ENCODE measurements at regions not wholly inside any gene's neighbourhood (a gene's known extent, or its start where the extent isn't known, plus 50 kb on each side); places are given as distances from the start of the nearest gene placed in this dataset.
"Not testable (repeated sequence)": the region's sequence is repeated elsewhere in the genome, so short reads cannot be mapped to it uniquely, and the experiment has no call there.

GRCh38 chr10:43862756-43863155 lies 214.1 kb upstream of the ZNF32 start:
- DNase-seq: no peak

DNA sequence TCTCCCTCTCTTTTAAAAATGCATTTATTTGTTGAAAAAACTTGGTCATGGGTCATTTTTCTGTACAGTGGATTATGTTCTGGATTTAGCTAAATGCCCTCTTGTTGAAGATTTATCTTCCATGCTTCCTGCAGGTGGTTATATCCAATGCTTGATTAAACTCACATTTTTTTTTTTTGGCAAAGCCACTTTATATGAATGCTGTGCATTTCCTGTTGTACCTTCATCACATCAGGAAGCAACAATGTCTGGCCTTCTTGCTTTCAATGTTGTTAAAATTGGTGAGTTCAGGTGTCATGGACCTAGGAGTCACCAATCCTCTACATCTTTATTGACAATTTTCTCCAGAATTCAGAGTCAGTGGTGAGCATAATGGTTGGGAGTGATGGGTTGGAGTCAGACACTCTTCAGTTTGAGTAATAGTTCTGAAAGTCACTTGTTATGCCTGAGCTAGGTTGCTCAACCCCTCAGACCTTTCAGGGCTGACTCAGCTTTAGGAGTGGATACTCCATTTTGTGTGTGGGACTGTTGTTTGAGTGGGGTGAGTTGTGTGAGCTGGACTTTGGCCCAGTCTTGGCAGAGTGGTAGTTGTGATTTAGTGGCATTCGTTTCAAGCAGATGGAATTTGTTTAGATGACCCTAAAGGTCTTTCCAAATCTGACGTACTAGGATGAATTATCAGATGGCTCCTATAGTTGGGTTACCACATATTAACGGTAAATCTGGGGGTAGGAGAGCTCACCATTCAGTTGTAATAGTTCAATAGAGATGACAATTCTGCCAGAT lies 213.5 kb upstream of the ZNF32 start:
- DNase-seq: no peak

DNA sequence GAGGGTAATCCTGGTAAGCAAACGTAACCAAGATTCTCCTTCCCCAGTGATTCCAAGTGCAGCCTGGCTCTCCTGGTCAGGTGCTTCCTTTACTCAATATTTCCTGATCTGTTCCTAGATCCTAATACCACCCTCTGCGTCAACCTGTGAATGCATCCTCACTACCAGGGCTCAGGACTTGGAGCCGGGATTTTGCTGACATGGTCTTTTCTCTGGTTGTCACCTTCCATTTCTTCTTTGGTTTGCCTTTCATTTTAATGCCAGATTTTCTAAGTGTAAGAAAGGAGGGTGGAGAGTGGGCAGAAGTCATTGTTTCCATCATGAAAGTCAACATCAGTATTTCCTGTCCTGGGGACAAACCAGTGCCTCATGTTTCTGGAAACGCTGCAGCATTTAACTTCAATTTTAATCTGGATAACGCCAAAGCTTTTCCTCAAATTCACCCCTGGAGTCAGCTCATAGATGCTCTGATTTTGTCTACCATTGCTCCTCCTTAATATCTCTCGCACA lies 210.4 kb upstream of the ZNF32 start:
- no peak for DNase-seq

- no peak for DNase-seq
These were observed 209.2 kb upstream of the ZNF32 start for GRCh38 chr10:43857931-43858315.

DNA sequence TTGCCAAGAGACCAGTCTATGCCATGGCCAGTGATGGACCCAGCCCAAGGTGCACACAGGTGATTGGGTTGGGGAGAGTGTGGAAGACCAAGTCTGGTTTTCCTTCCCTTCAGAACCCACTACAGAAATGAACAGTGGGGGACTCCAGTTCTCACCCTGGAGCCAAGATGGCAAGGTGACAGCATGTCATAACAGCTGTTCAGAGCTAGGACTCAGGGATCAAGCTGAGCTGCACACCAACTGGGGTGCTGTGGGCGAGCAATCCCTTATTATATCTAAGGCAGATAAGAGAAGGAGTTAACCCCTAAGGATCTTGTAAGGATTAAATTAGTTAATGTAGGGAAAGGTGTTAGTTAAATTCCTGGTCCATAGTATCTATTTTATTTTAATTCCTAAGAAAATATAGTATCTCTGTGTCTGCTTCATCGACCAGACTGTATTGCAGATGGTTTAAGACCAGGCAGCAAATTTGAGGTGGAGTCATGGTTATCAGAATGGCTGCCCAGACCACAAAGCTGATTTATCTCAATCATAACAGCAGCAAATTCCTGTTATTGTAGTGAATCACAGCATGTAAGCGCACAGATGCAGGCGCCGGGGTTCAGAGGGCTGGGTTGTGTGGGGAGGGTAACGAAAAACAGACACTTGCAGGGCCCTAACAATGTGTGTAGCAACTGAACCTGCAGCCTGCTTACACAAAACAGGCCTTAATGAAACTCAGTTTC lies 208.7 kb upstream of the ZNF32 start:
- no peak for DNase-seq

GRCh38 chr10:43856299-43856698 lies 207.6 kb upstream of the ZNF32 start:
- DNase-seq: no peak

DNA sequence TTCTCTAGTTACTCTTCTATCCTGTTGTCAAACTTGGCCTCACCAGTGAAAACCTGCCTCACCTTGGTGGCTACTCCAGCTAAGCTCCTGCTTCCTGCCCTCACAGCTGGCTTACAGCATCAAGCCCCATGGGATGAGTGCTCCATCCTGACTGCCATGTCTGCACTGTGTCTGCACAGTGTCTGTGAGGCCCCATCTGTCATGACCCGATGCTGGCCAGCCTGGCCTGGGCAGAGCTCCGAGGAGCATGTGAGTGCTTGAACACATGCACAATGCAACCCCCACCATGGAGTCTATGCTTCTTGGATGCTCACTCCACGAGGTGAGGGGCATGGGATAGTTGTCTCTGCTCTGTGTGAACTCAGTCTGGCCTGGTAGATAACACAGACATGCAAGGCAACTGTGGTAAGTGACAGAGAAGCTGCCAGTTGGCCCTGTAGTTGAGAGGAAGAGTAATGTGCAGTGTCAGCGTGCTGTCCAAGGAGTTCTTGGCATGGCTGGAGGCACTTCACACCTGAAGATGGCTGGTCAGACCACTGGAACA lies 207.1 kb upstream of the ZNF32 start:
- no peak for DNase-seq

DNA sequence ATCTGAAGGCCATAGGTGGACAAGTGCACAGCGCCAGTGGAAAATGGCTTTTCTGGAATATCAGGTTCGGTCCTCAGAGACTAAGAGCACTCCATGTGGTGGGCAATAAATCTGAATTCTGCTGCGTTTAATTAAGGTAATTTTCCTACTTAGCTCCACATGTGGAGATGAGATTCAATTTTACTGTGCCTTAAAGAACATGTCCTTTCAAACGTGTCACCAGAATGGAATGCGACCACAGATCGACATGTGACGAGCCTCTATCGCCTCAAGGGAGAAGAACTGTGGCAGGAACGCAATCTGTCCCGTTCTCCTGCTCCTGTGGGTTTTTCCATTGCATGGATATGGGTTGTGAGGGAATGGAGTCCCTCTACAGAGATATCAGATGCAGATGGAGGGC lies 205.3 kb upstream of the ZNF32 start:
- no peak for DNase-seq

- DNase-seq: no peak
These were observed 204.7 kb upstream of the ZNF32 start for GRCh38 chr10:43853369-43853768.

- no peak for DNase-seq
These were observed 204.0 kb upstream of the ZNF32 start for GRCh38 chr10:43852644-43853214.

GRCh38 chr10:43852149-43852548 lies 203.5 kb upstream of the ZNF32 start:
- DNase-seq: no peak

DNA sequence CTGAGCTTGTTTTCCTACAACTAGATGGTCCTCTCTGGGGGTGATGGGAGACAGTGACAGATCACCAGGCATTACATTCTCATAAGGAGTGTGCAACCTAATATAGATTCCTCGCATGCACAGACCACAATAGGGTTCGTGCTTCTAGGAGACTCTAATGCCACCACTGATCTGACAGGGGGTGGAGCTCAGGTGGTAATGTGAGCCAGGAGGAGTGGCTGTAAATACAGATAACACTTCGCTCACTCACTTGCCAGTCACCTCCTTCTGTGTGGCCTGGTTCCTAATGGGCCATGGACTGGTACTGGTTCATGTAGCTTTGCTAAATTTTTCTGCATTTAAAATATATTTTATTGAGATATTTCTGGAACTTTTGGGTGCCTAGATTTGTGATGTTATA lies 202.3 kb upstream of the ZNF32 start:
- DNase-seq: no peak

- DNase-seq: no peak
These were observed 200.9 kb upstream of the ZNF32 start for GRCh38 chr10:43849551-43849950.

DNA sequence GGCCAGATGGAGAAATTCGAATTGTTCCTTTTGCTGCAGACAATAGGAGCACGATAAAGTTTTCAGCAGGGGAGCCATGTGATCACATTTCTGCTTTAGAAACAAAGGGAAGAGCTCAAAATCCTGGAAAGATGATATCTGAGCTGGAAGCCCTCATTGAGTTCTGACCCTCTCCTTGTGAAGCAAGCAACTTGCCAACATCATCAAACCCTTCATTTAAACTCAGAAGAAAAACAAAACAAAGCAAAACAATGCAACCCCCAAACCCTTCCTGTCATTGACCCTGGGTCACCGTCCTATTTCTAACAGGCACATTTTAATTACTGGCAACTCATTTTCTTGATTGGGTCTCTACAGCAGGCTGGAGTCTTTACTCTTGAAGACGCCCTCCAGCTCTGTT lies 198.3 kb upstream of the ZNF32 start:
- DNase-seq: no peak

DNA sequence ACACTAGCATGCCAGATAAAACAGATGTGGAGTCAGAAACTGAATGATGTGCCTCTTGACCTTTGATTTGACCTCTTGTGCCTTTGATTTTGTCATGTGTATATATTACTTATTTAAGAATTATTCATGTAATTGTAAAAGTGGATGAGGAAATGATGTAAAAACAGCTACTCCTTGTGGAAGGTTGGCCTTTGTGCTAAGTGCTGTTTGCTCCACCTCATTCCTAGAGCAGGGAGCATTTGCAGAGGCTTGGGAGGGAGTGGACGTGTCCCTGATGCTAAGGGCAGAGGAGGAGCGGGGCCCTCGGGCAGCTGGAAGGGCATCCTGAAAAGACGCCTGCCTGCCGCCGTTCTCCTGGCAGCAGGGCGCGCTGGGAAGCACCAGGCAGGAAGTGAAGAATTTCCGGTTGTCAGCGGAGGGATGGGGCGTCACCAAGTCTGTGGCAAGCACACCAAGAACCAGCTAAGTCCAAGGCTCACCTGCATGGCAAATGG lies 197.6 kb upstream of the ZNF32 start:
- no peak for DNase-seq

DNA sequence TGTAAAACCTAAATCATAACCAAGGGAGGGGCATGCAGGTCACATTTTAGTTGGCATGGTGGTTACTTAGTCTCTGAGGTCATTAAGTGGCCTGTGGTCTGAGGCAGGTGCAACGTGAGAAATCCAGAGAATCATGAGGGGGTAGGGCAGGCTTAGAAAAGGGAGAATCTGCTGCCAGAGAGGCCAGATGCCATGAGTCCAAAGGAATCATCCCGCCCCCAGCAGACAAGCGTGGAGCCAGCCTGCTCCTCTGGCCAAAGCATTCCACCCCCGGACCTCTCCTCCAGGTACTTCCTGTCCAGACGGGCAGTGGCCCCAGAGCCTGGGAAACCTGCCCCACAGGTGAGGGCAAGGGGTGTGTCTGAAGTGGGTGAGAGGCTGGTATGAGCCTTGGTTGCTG lies 196.4 kb upstream of the ZNF32 start:
- DNase-seq: no peak

DNA sequence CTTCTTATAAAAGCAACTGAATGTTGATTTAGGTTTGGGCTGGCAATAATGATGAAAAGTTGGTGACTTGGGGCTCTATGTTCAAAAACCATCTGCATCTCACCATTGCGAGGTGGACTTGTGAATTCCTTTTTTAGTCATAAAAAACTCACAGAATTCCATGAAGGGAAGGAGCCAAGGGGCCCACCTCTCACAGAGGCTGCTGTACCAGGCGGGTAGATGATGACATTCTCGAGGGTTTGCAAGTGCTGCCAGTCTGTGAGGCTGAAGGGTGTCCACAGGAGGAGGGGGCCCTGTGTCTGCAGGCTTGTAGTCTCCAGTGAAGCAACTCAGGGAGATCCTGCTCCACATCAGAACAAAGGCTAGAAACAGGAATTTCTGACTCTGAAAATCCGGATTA lies 195.5 kb upstream of the ZNF32 start:
- DNase-seq: no peak

- no peak for DNase-seq
These were observed 194.8 kb upstream of the ZNF32 start for GRCh38 chr10:43843321-43844101.

GRCh38 chr10:43842496-43842895 lies 193.8 kb upstream of the ZNF32 start:
- DNase-seq: no peak

GRCh38 chr10:43842072-43842471 lies 193.4 kb upstream of the ZNF32 start:
- DNase-seq: no peak

GRCh38 chr10:43839973-43840372 lies 191.3 kb upstream of the ZNF32 start:
- no peak for DNase-seq

GRCh38 chr10:43834751-43835150 lies 186.1 kb upstream of the ZNF32 start:
- DNase-seq: not testable (repeated sequence)

DNA sequence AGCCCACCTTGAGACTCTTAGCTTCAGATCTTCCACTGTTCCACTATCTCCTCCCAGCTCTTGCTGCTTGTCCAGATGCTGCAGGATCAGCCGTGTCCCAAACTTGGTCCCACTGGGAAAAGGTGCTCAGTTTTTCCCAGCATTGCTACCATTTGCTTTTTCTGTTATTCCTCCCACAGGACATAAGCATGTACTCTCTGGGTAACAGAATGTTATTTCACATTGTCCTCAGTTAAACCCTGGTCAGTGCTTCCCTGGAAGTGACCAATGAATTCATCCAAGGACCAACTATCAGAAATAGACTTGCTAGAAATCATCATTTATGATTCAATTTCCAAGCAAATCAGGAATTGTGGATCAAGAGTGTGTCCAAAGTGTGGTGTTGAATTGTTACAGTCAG lies 179.2 kb upstream of the ZNF32 start:
- DNase-seq: no peak
